ENCODE measurements at regions not wholly inside any gene's neighbourhood (a gene's known extent, or its start where the extent isn't known, plus 50 kb on each side); places are given as distances from the start of the nearest gene placed in this dataset.

DNA sequence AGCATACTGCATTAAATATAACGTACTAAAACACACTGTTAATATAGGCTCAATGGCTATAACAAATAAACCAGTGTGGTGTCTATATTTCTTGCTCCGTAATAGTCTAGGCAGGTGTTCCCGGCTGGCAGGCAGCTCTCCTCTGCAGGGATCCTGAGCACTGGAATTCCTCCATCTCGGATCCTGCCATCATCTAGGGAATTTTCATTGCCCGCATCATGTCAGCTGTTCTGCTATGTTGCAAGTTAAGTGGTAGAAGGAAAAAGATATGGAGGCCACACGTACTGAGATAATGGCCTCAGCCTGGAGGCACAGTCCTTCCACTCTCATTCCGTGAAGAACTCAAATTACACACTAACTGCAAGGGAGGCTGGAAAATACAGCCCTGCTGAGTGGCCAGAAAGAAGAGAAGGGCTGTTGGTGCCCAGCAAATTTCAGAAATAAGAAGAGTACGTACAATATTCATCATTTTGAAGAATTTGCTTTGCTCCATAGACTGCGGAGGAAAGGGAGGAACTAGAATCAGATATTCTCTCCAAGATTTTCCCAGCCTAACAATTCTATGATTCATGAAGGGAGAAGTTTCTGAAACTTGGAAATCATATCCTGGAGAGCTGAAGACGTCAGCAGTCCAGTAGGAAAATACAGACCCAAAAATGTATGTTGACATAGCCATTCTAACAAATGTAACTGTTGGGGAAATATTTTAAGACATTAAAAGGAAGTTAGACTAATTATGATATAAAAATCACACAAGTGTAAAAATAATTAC, 263.3 kb downstream of the MRPL39 start:
- CTCF ChIA-PET, result no interaction called here
- Histone ChIP-seq H3K79me1 (ENCODE audit: low read depth in 1 of 2, low read length in 2 of 2) (no peaks in the 10 kb centered on the region), H2BK120ac (ENCODE audit: low read depth, low read length) (no peak overlapping the region), H3K27ac (ENCODE audit: insufficient read depth, low read length) (no peak overlapping the region), H4K91ac (ENCODE audit: insufficient read depth, low read depth, low read length) (no peak overlapping the region), H3K56ac (ENCODE audit: extremely low read depth, insufficient read depth, low read length) (no peak overlapping the region), H3K4me2 (ENCODE audit: low read depth, low read length) (no peak overlapping the region), H2AFZ (replicated peaks; ENCODE audit: low read length, poor library complexity) (no peak overlapping the region), H4K20me1 (ENCODE audit: insufficient read depth, low read length) (no peaks in the 10 kb centered on the region), H2AK5ac (ENCODE audit: low read depth, low read length) (no peak overlapping the region), H2BK15ac (ENCODE audit: low read depth, low read length) (no peak overlapping the region), H3K4me3 (ENCODE audit: insufficient read depth, low read depth, low read length) (no peak overlapping the region), H4K5ac (ENCODE audit: low read depth, low read length) (no peak overlapping the region), H3K9me3 (ENCODE audit: control insufficient read depth, insufficient read depth, low read length) (no peaks in the 10 kb centered on the region), H2BK5ac (ENCODE audit: low read depth, low read length, poor library complexity, severe bottlenecking) (no peak overlapping the region), H3K9ac (ENCODE audit: low read depth, low read length) (no peak overlapping the region), H3K36me3 (ENCODE audit: control insufficient read depth, insufficient read depth, low read length) (no peaks in the 10 kb centered on the region), H3K23ac (ENCODE audit: low read depth, low read length) (no peak overlapping the region), H3K14ac (replicated peaks; ENCODE audit: low read depth, low read length) (no peak overlapping the region), H3K4me1 (ENCODE audit: control insufficient read depth, insufficient read depth, low read length) (no peaks in the 10 kb centered on the region), H2AK9ac (replicated peaks; ENCODE audit: low read depth, low read length, poor library complexity) (no peak overlapping the region), H3K18ac (ENCODE audit: low read depth, low read length) (no peak overlapping the region), H3K4ac (ENCODE audit: low read depth, low read length) (no peak overlapping the region), H4K8ac (ENCODE audit: low read depth in 2 of 2, low read length in 2 of 2) (no peak overlapping the region), H3K9me1 (ENCODE audit: insufficient read depth, low read length) (no peaks in the 10 kb centered on the region), H2BK20ac (ENCODE audit: low read depth, low read length) (no peak overlapping the region), H3K27me3 (ENCODE audit: control insufficient read depth, insufficient read depth, low read length) (no peaks in the 10 kb centered on the region)
- POLR2A ChIA-PET (ENCODE audit: unreplicated experiment), result no interaction called here
- WGBS, 2 experiments (ENCODE audit: extremely low coverage in 2 of 2, insufficient read length in 1 of 2), result 100% methylated on average over 1 of the region's 10 CpGs; no CpG with 5 or more reads in 1 of the 2 experiments
- DNase-seq, result no peak
- in situ Hi-C loops (cut with MboI; ENCODE audit: low sequenced_read_pairs), result no loop called here
- ATAC-seq (ENCODE audit: low read depth), result no peak
- no TSS peak for BruUV-seq (replicated peaks)
- TF ChIP-seq MXI1 (IDR thresholded peaks at IDR 0.05; ENCODE audit: borderline replicate concordance, low read depth, low read length), result no peak
- TF ChIP-seq MAZ (IDR thresholded peaks at IDR 0.05; ENCODE audit: borderline replicate concordance, low read depth, low read length), result no peak
- no peak for TF ChIP-seq RCOR1 (IDR thresholded peaks at IDR 0.05; ENCODE audit: insufficient replicate concordance, low read length)
- TF ChIP-seq, protein P1, sequence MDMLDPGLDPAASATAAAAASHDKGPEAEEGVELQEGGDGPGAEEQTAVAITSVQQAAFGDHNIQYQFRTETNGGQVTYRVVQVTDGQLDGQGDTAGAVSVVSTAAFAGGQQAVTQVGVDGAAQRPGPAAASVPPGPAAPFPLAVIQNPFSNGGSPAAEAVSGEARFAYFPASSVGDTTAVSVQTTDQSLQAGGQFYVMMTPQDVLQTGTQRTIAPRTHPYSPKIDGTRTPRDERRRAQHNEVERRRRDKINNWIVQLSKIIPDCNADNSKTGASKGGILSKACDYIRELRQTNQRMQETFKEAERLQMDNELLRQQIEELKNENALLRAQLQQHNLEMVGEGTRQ (IDR thresholded peaks at IDR 0.05; ENCODE audit: low read depth, low read length), result no peak
- no peak for TF ChIP-seq CEBPB (IDR thresholded peaks at IDR 0.05; ENCODE audit: low read depth, low read length)
- intact Hi-C loops (cut with micrococcal nuclease), result no loop called here
- dilution Hi-C loops (cut with HindIII; ENCODE audit: low sequenced_read_pairs, unreplicated experiment), result no loop called here

Measured in IMR-90 (cell line).